Endothelial cell (in vitro differentiated cells): ENCODE measurements at regions not wholly inside any gene's neighbourhood (a gene's known extent, or its start where the extent isn't known, plus 50 kb on each side); places are given as distances from the start of the nearest gene placed in this dataset.

ENCODE experiments used
- DNase-seq: peaks from one replicate; pipeline ENCODE4 v3.0.0; 2021; ENCODE audit warnings: low spot score
- H3K27ac Mint-ChIP-seq: one replicate; pipeline ENCODE4 v1.8.0; 2021; ENCODE audit warnings: mixed read lengths, inconsistent platforms; ENCODE audit not compliant: unreplicated experiment
- H3K27me3 Mint-ChIP-seq: one replicate; pipeline ENCODE4 v1.8.0; 2021; ENCODE audit warnings: mild to moderate bottlenecking, moderate library complexity, mixed read lengths, inconsistent platforms; ENCODE audit not compliant: unreplicated experiment
- H3K36me3 Mint-ChIP-seq: one replicate; pipeline ENCODE4 v1.8.0; 2021; ENCODE audit warnings: mild to moderate bottlenecking, low read depth, mixed read lengths, inconsistent platforms; ENCODE audit not compliant: unreplicated experiment
- H3K4me1 Mint-ChIP-seq: one replicate; pipeline ENCODE4 v1.8.0; 2021; ENCODE audit warnings: mild to moderate bottlenecking, mixed read lengths, inconsistent platforms; ENCODE audit not compliant: unreplicated experiment
- H3K4me3 Mint-ChIP-seq: one replicate; pipeline ENCODE4 v1.8.0; 2021; ENCODE audit warnings: mild to moderate bottlenecking, mixed read lengths, inconsistent platforms; ENCODE audit not compliant: unreplicated experiment
- H3K9me3 Mint-ChIP-seq: one replicate; pipeline ENCODE4 v1.8.0; 2021; ENCODE audit warnings: mixed read lengths, inconsistent platforms; ENCODE audit not compliant: unreplicated experiment
- CTCF ChIP-seq: fragments of 200-600 bp; sonication (generic); IDR thresholded peaks from one replicate; pipeline ENCODE4 v1.5.0; 2021; ENCODE audit warnings: antibody characterized with exemption; ENCODE audit not compliant: unreplicated experiment

GRCh38 chr5:40217553-40217952 is 462.2 kb upstream of the PTGER4 start:
- Mint-ChIP-seq H3K4me1 (no peaks in the 10 kb centered on the region), H3K36me3 (no peaks in the 10 kb centered on the region), H3K4me3 (no peak overlapping the region), H3K27me3 (peaks cover 1% of the 10 kb centered on the region), H3K27ac (no peak overlapping the region), H3K9me3 (no peaks in the 10 kb centered on the region)
- DNase-seq, result no peak
- no peak for TF ChIP-seq CTCF

- no peak for DNase-seq
- Mint-ChIP-seq H3K36me3 (no peaks in the 10 kb centered on the region), H3K27ac (no peak overlapping the region), H3K9me3 (no peaks in the 10 kb centered on the region), H3K4me1 (no peaks in the 10 kb centered on the region), H3K4me3 (no peak overlapping the region), H3K27me3 (no peaks in the 10 kb centered on the region)
- TF ChIP-seq CTCF, result no peak
Observed at GRCh38 chr5:40210694-40211093, 469.0 kb upstream of the PTGER4 start.

GRCh38 chr5:40206030-40206429 is 473.7 kb upstream of the PTGER4 start:
- no peak for TF ChIP-seq CTCF
- no peaks in the 10 kb centered on the region for H3K4me1 Mint-ChIP-seq

GRCh38 chr5:40204144-40204543 is 475.6 kb upstream of the PTGER4 start:
- Mint-ChIP-seq H3K27ac (no peak overlapping the region), H3K4me3 (no peak overlapping the region), H3K36me3 (no peaks in the 10 kb centered on the region), H3K27me3 (no peaks in the 10 kb centered on the region), H3K9me3 (no peaks in the 10 kb centered on the region), H3K4me1 (no peaks in the 10 kb centered on the region)
- no peak for TF ChIP-seq CTCF
- DNase-seq, result no peak

More at GRCh38 chr5:40206030-40206429, 473.7 kb upstream of the PTGER4 start:
- Mint-ChIP-seq H3K27ac (no peak overlapping the region), H3K4me3 (no peak overlapping the region), H3K36me3 (no peaks in the 10 kb centered on the region), H3K27me3 (no peaks in the 10 kb centered on the region), H3K9me3 (no peaks in the 10 kb centered on the region)
- DNase-seq, result no peak

GRCh38 chr5:40202814-40203440 is 476.8 kb upstream of the PTGER4 start:
- Mint-ChIP-seq H3K27ac (no peak overlapping the region), H3K9me3 (no peaks in the 10 kb centered on the region), H3K4me3 (no peak overlapping the region), H3K4me1 (no peaks in the 10 kb centered on the region), H3K27me3 (no peaks in the 10 kb centered on the region), H3K36me3 (no peaks in the 10 kb centered on the region)
- no peak for TF ChIP-seq CTCF
- no peak for DNase-seq
